Epithelial cell of esophagus (primary cell): ENCODE measurements at regions not wholly inside any gene's neighbourhood (a gene's known extent, or its start where the extent isn't known, plus 50 kb on each side); places are given as distances from the start of the nearest gene placed in this dataset.

Source experiments
- DNase-seq: peaks from one replicate; pipeline ENCODE4 v3.0.0; 2010; ENCODE audit warnings: low read depth
- H3K4me3 ChIP-seq: 2 replicates; pipeline ENCODE4 v1.5.1; 2011; ENCODE audit warnings: mild to moderate bottlenecking, low read length, control low read depth
- TF ChIP-seq, protein P1 (sequence below): IDR thresholded peaks from 2 replicates; pipeline ENCODE4 v1.5.1; 2011; ENCODE audit warnings: low read depth, mild to moderate bottlenecking, low read length, control low read depth, inconsistent platforms; ENCODE audit not compliant: insufficient read depth; ENCODE audit errors: missing control alignments

DNA sequence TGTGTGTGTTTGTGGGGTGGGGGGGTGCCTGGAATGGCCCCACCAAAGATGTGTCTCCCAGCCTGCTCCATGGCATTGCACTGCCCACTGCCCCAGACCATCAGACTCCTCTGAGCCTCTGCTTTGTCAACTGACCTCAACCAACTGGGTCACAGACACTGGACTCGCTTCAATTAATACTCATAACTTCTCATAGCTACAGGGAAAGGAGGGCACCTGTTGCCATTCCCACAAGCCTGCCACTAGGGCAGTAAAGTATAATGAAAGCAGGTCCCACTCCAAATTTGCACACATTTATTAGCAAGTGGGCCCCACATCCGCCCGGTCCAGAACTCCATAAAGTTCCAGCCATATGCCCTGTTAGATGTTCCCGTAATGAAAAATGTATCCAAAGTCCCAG lies 70.5 kb upstream of the PRDM11 start:
- H3K4me3 ChIP-seq = no peak overlapping the region
- TF ChIP-seq, protein P1, sequence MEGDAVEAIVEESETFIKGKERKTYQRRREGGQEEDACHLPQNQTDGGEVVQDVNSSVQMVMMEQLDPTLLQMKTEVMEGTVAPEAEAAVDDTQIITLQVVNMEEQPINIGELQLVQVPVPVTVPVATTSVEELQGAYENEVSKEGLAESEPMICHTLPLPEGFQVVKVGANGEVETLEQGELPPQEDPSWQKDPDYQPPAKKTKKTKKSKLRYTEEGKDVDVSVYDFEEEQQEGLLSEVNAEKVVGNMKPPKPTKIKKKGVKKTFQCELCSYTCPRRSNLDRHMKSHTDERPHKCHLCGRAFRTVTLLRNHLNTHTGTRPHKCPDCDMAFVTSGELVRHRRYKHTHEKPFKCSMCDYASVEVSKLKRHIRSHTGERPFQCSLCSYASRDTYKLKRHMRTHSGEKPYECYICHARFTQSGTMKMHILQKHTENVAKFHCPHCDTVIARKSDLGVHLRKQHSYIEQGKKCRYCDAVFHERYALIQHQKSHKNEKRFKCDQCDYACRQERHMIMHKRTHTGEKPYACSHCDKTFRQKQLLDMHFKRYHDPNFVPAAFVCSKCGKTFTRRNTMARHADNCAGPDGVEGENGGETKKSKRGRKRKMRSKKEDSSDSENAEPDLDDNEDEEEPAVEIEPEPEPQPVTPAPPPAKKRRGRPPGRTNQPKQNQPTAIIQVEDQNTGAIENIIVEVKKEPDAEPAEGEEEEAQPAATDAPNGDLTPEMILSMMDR = no peak
- DNase-seq = no peak

- TF ChIP-seq, protein P1 = no peak
- peak; percentile 35 for DNase-seq
- H3K4me3 ChIP-seq = no peak overlapping the region
These were observed 69.7 kb upstream of the PRDM11 start for GRCh38 chr11:45076761-45077160.

GRCh38 chr11:45078236-45079074 lies 68.0 kb upstream of the PRDM11 start:
- no peak overlapping the region for H3K4me3 ChIP-seq
- TF ChIP-seq, protein P1 = no peak
- no peak for DNase-seq

GRCh38 chr11:45079075-45079444 lies 67.4 kb upstream of the PRDM11 start:
- TF ChIP-seq, protein P1 = no peak
- no peak for DNase-seq
- H3K4me3 ChIP-seq = no peak overlapping the region

GRCh38 chr11:45079567-45079942 lies 66.9 kb upstream of the PRDM11 start:
- TF ChIP-seq, protein P1 = no peak

GRCh38 chr11:45079943-45080719 lies 66.3 kb upstream of the PRDM11 start:
- DNase-seq = no peak
- H3K4me3 ChIP-seq = no peak overlapping the region
- TF ChIP-seq, protein P1 = no peak

More at GRCh38 chr11:45079567-45079942, 66.9 kb upstream of the PRDM11 start:
- no peak for DNase-seq
- H3K4me3 ChIP-seq = no peak overlapping the region
